Upper lobe of right lung (tissue), 1 donor: ENCODE measurements at regions not wholly inside any gene's neighbourhood (a gene's known extent, or its start where the extent isn't known, plus 50 kb on each side); places are given as distances from the start of the nearest gene placed in this dataset.
"Not testable (repeated sequence)": the region's sequence is repeated elsewhere in the genome, so short reads cannot be mapped to it uniquely, and the experiment has no call there.

ENCODE experiments used
- ATAC-seq: fragments of 200-7000 bp; cut with Tn5 transposase; one replicate; pipeline ENCODE4 v1.9.1; 2020; ENCODE audit warnings: mild to moderate bottlenecking, moderate library complexity
- DNase-seq: peaks from one replicate; pipeline ENCODE4 v3.0.0-alpha.2; 2020
- H3K27ac ChIP-seq: fragments of 200-600 bp; one replicate; pipeline ENCODE4 v1.8.0; 2022
- H3K27me3 ChIP-seq: fragments of 200-600 bp; one replicate; pipeline ENCODE4 v1.8.0; 2022; ENCODE audit warnings: mild to moderate bottlenecking
- H3K36me3 ChIP-seq: fragments of 200-600 bp; one replicate; pipeline ENCODE4 v1.8.0; 2022
- H3K4me1 ChIP-seq: fragments of 200-600 bp; one replicate; pipeline ENCODE4 v1.8.0; 2022
- H3K4me3 ChIP-seq: fragments of 200-600 bp; one replicate; pipeline ENCODE4 v1.8.0; 2022; ENCODE audit warnings: mild to moderate bottlenecking
- H3K9me3 ChIP-seq: fragments of 200-600 bp; one replicate; pipeline ENCODE4 v1.8.0; 2022
- CTCF ChIP-seq: fragments of 200-600 bp; IDR thresholded peaks from one replicate; pipeline ENCODE4 v1.8.0; 2022; ENCODE audit warnings: antibody characterized with exemption
- intact Hi-C: fragments of 100-400 bp; cut with DNase I; formaldehyde crosslinking; loops from one replicate; pipeline ENCODE4 v1.11.0; 2022
- donor health status: DM: no; HTN: yes; CAD: no; lungs with severe emphysema.

GRCh38 chr2:43068631-43069517 lies 157.5 kb downstream of the ZFP36L2 start:
- Histone ChIP-seq H3K27ac (no peak overlapping the region), H3K4me1 (peaks cover 31% of the 10 kb centered on the region), H3K27me3 (no peaks in the 10 kb centered on the region), H3K9me3 (no peaks in the 10 kb centered on the region), H3K36me3 (no peaks in the 10 kb centered on the region), H3K4me3 (no peak overlapping the region)
- TF ChIP-seq CTCF: no peak
- intact Hi-C loops: no loop called here
- no peak for ATAC-seq
- DNase-seq: no peak

- H3K4me3 ChIP-seq: no peak overlapping the region
- H3K27me3 ChIP-seq: no peaks in the 10 kb centered on the region
- TF ChIP-seq CTCF: no peak
- no peak overlapping the region for H3K27ac ChIP-seq
- peaks cover 23% of the 10 kb centered on the region for H3K4me1 ChIP-seq
- DNase-seq (no peak), ATAC-seq (no peak)
- no peaks in the 10 kb centered on the region for H3K9me3 ChIP-seq
- H3K36me3 ChIP-seq: no peaks in the 10 kb centered on the region
- intact Hi-C loops: no loop called here
Measured at GRCh38 chr2:43068041-43068533, 158.3 kb downstream of the ZFP36L2 start.

- Histone ChIP-seq H3K4me3 (no peak overlapping the region), H3K9me3 (no peaks in the 10 kb centered on the region), H3K36me3 (no peaks in the 10 kb centered on the region), H3K27me3 (no peaks in the 10 kb centered on the region), H3K27ac (no peak overlapping the region), H3K4me1 (peaks cover 23% of the 10 kb centered on the region)
- TF ChIP-seq CTCF: no peak
- intact Hi-C loops: no loop called here
- ATAC-seq (no peak), DNase-seq (no peak)
Measured at GRCh38 chr2:43067254-43068040, 159.0 kb downstream of the ZFP36L2 start.

GRCh38 chr2:43066541-43067253 lies 159.7 kb downstream of the ZFP36L2 start:
- ATAC-seq, H3K36me3 ChIP-seq, H3K27ac ChIP-seq, H3K27me3 ChIP-seq, intact Hi-C loops, H3K4me3 ChIP-seq, H3K9me3 ChIP-seq: not testable (repeated sequence)
- peak; percentile 35 for DNase-seq
- peaks cover 19% of the 10 kb centered on the region for H3K4me1 ChIP-seq

GRCh38 chr2:43065871-43066270 lies 160.5 kb downstream of the ZFP36L2 start:
- intact Hi-C loops: no loop called here
- DNase-seq: peak; percentile 54
- Histone ChIP-seq H3K9me3 (no peaks in the 10 kb centered on the region), H3K27me3 (no peaks in the 10 kb centered on the region), H3K4me1 (peaks cover 12% of the 10 kb centered on the region), H3K4me3 (no peak overlapping the region), H3K36me3 (no peaks in the 10 kb centered on the region), H3K27ac (no peak overlapping the region)
- no peak for TF ChIP-seq CTCF
- ATAC-seq: no peak
